GM12878 (cell line): ENCODE measurements at regions not wholly inside any gene's neighbourhood (a gene's known extent, or its start where the extent isn't known, plus 50 kb on each side); places are given as distances from the start of the nearest gene placed in this dataset.

Experiments
- ATAC-seq: fragments of 200-7000 bp; cut with Tn5 transposase; 3 replicates; pipeline ENCODE4 v1.9.1; 2020; ENCODE audit warnings: mild to moderate bottlenecking, moderate library complexity
- BruUV-seq: library from RNA; stranded (reverse); fragments of 400-500 nt; replicated peaks from 2 replicates; lab custom pipeline; 2021; lab: Mats Ljungman, UMichigan
- CTCF ChIA-PET: fragments of 300-600 bp; sonication (Branson Sonifier 250); formaldehyde crosslinking; extraction: SDS; loops from one replicate; lab custom pipeline; 2021; ENCODE audit warnings: inconsistent platforms; lab: Yijun Ruan, JAX
- POLR2A ChIA-PET: fragments of 350-600 bp; formaldehyde crosslinking; extraction: SDS; loops from one replicate; lab custom pipeline; 2021; ENCODE audit warnings: inconsistent platforms; lab: Charles Lee
- RAD21 ChIA-PET: fragments of 300-600 bp; sonication (Branson Sonifier 250); formaldehyde crosslinking; loops from one replicate; lab custom pipeline; 2023; ENCODE audit warnings: antibody characterized with exemption; ENCODE audit not compliant: unreplicated experiment; lab: Charles Lee
- SMC1A ChIA-PET: fragments of 300-600 bp; sonication (Branson Sonifier 250); formaldehyde crosslinking; loops from one replicate; lab custom pipeline; 2023; ENCODE audit not compliant: unreplicated experiment, uncharacterized antibody; lab: Charles Lee
- DNase-seq: peaks from one replicate; pipeline ENCODE4 v3.0.0-alpha.2; 2011; ENCODE audit warnings: low read depth, low spot score
- FAIRE-seq: peaks from 3 replicates; lab custom pipeline; 2011; peaks lifted over from hg19 to GRCh38; lab: Jason Lieb, UNC
- H2AFZ ChIP-seq: 2 replicates; pipeline ENCODE4 v1.6.0; 2011; ENCODE audit warnings: low read depth, low read length, control low read depth; ENCODE audit not compliant: control insufficient read depth
- H3K27ac ChIP-seq: 2 replicates; pipeline ENCODE4 v1.5.1; 2011; ENCODE audit warnings: control low read depth; ENCODE audit not compliant: control insufficient read depth, insufficient read depth
- H3K27me3 ChIP-seq, 2 experiments: replicated peaks in 1 of 2; 2 replicates each; pipeline versions ENCODE4 v1.6.0 to v1.6.1; 2011; ENCODE audit warnings: low read length in 1 of 2; ENCODE audit not compliant: control insufficient read depth in 2 of 2, insufficient read depth in 2 of 2
- H3K36me3 ChIP-seq, 2 experiments: 2 replicates each; pipeline ENCODE4 v1.5.1; 2011; ENCODE audit warnings: low read length in 1 of 2; ENCODE audit not compliant: control insufficient read depth in 2 of 2, insufficient read depth in 2 of 2
- H3K4me1 ChIP-seq: 2 replicates; pipeline ENCODE4 v1.6.1; 2011; ENCODE audit warnings: mild to moderate bottlenecking, low read length, moderate library complexity, mixed read lengths; ENCODE audit not compliant: control insufficient read depth, insufficient read depth
- H3K4me2 ChIP-seq: 2 replicates; pipeline ENCODE4 v1.6.0; 2011; ENCODE audit warnings: control low read depth; ENCODE audit not compliant: control insufficient read depth, insufficient read depth
- H3K4me3 ChIP-seq: fragments of 200-600 bp; sonication (generic); 2 replicates; pipeline ENCODE4 v1.5.1; 2016
- H3K79me2 ChIP-seq: 2 replicates; pipeline ENCODE4 v1.6.0; 2011; ENCODE audit warnings: low read length; ENCODE audit not compliant: control insufficient read depth, insufficient read depth
- H3K9ac ChIP-seq: 2 replicates; pipeline ENCODE4 v1.8.0; 2011; ENCODE audit warnings: low read length, control low read depth, mixed read lengths; ENCODE audit not compliant: control insufficient read depth, insufficient read depth
- H3K9me3 ChIP-seq: replicated peaks from 3 replicates; pipeline ENCODE4 v1.5.1; 2011; ENCODE audit warnings: mild to moderate bottlenecking, low read length; ENCODE audit not compliant: control insufficient read depth, insufficient read depth
- H4K20me1 ChIP-seq: 2 replicates; pipeline ENCODE4 v1.6.0; 2011; ENCODE audit not compliant: control insufficient read depth, insufficient read depth
- GATAD2B ChIP-seq: fragments of 450-650 bp; conservative IDR thresholded peaks from 2 replicates; pipeline ENCODE4 v1.6.1; 2017; ENCODE audit warnings: low read depth, mild to moderate bottlenecking, moderate library complexity
- MXI1 ChIP-seq: fragments of 150-350 bp; IDR thresholded peaks from 2 replicates; pipeline ENCODE4 v1.6.1; 2011; ENCODE audit warnings: low read depth, mild to moderate bottlenecking, inconsistent platforms, low read length, improper control_type of control experiment
- NFYA ChIP-seq: IDR thresholded peaks from 2 replicates; pipeline ENCODE4 v1.6.1; 2011; ENCODE audit warnings: low read depth, mild to moderate bottlenecking, low read length, improper control_type of control experiment, borderline replicate concordance
- TAF1 ChIP-seq: IDR thresholded peaks from 2 replicates; pipeline ENCODE4 v1.6.1; 2011; ENCODE audit warnings: mild to moderate bottlenecking, low read depth, low read length, borderline replicate concordance
- WGBS: methylation state at CpG from one replicate; pipeline ENCODE4 v1.1.6; 2016; ENCODE audit warnings: low lambda C conversion rate; ENCODE audit not compliant: insufficient replicate concordance, insufficient coverage; ENCODE audit errors: missing lambda C conversion rate; 5-methylcytosine and 5-hydroxymethylcytosine counted together
- in situ Hi-C: fragments of 300-500 bp; cut with MboI; formaldehyde crosslinking; loops from 9 replicates; pipeline ENCODE4 v1.14.3; 2018; ENCODE audit warnings: mixed read lengths
- intact Hi-C: fragments of 100-400 bp; cut with micrococcal nuclease; formaldehyde crosslinking; loops from one replicate; pipeline ENCODE4 v1.14.2; 2022; ENCODE audit not compliant: unreplicated experiment
- TF ChIP-seq, protein P1 (sequence below): IDR thresholded peaks from 2 replicates; pipeline ENCODE4 v1.6.1; 2012; ENCODE audit warnings: low read depth, low read length, improper control_type of control experiment
- TF ChIP-seq, protein P2 (sequence below): IDR thresholded peaks from 2 replicates; pipeline ENCODE4 v1.6.1; 2011; ENCODE audit warnings: low read depth, low read length, improper control_type of control experiment, borderline replicate concordance
- TF ChIP-seq, protein P3 (sequence below): fragments of 450-650 bp; IDR thresholded peaks from 2 replicates; pipeline ENCODE4 v1.6.1; 2017; ENCODE audit warnings: mild to moderate bottlenecking, low read depth, inconsistent platforms; ENCODE audit not compliant: poor library complexity, severe bottlenecking
- TF ChIP-seq, protein P4 (sequence below): IDR thresholded peaks from 2 replicates; pipeline ENCODE4 v1.6.1; 2011; ENCODE audit warnings: mild to moderate bottlenecking, low read depth, low read length, moderate library complexity; ENCODE audit not compliant: insufficient replicate concordance

DNA sequence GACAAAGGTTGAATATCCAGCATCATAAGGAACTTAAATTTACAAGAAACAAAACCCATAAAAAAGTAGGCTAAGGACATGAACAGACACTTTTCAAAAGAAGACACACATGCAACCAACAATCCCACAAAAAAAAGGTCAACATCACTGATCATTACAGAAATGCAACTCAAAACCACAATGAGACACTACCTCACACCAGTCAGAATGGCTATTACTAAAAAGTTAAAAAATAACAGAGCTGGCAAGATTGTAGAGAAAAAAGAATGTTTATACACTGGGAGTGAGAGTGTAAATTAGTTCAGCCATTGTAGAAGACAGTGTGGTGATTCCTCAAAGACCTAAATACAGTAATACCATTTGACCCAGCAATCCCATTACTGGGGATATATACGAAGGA is 474.7 kb downstream of the TRIML1 start:
- intact Hi-C loops (no loop called here), in situ Hi-C loops (no loop called here)
- H3K4me1 ChIP-seq = no peaks in the 10 kb centered on the region
- ATAC-seq (no peak), DNase-seq (no peak), FAIRE-seq (no peak)
- no peaks in the 10 kb centered on the region for H3K79me2 ChIP-seq
- no peaks in the 10 kb centered on the region for H4K20me1 ChIP-seq
- H3K9ac ChIP-seq = no peak overlapping the region
- H3K27me3 ChIP-seq = no peaks in the 10 kb centered on the region
- no peak overlapping the region for H3K4me2 ChIP-seq
- RAD21 ChIA-PET = no interaction called here
- CTCF ChIA-PET = no interaction called here
- 0% methylated on average over 1 of the region's 1 CpG for WGBS
- H3K9me3 ChIP-seq = no peaks in the 10 kb centered on the region; the same call in 2 of the 3 replicates
- TF ChIP-seq, protein P1, sequence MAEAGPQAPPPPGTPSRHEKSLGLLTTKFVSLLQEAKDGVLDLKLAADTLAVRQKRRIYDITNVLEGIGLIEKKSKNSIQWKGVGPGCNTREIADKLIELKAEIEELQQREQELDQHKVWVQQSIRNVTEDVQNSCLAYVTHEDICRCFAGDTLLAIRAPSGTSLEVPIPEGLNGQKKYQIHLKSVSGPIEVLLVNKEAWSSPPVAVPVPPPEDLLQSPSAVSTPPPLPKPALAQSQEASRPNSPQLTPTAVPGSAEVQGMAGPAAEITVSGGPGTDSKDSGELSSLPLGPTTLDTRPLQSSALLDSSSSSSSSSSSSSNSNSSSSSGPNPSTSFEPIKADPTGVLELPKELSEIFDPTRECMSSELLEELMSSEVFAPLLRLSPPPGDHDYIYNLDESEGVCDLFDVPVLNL = no peak
- TF ChIP-seq NFYA (no peak), GATAD2B (no peak)
- TF ChIP-seq, protein P2, sequence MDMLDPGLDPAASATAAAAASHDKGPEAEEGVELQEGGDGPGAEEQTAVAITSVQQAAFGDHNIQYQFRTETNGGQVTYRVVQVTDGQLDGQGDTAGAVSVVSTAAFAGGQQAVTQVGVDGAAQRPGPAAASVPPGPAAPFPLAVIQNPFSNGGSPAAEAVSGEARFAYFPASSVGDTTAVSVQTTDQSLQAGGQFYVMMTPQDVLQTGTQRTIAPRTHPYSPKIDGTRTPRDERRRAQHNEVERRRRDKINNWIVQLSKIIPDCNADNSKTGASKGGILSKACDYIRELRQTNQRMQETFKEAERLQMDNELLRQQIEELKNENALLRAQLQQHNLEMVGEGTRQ = no peak
- H3K27ac ChIP-seq = no peak overlapping the region
- POLR2A ChIA-PET = no interaction called here
- H3K4me3 ChIP-seq = no peak overlapping the region
- H3K36me3 ChIP-seq = no peaks in the 10 kb centered on the region
- BruUV-seq = no TSS peak
- no peak overlapping the region for H2AFZ ChIP-seq
- SMC1A ChIA-PET = no interaction called here

DNA sequence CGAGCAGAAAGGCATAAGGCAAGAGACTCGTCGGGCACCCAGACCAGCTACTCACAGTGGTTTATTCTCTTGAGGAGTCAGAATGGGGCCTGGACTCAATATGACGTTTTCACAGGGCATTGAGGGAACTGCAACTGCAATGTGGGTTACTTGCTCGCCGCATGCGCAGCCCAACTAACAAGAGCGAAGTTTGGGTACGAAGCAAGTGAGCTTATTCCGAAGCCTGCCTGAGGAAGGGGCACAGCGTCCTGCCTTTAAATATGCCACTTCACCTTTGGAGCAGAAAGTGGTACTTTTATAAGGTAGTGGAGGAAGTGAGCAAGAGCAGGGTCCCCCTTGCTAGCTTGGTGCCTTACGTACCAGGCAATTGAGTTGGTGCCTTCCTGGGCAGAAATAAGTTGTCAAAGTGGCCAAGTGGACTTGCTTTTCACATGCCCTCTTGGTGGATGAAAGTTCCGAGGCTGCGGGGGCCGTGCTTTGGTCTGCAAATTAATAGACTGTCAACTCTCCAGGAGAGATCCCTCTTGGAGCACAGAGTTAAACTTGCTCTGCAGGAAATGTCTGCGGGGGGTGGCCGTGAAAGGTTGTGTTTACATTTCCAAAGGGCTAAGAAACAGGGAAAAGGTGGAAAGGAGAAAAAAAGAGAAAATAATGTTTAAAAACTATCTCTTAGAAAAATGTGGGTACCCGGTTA is 480.4 kb downstream of the TRIML1 start:
- no peak overlapping the region for H3K4me2 ChIP-seq
- H3K9ac ChIP-seq = no peak overlapping the region
- no peak overlapping the region for H3K4me3 ChIP-seq
- no peaks in the 10 kb centered on the region for H3K4me1 ChIP-seq
- ATAC-seq = no peak
- CTCF ChIA-PET = no interaction called here
- no TSS peak for BruUV-seq
- no peak for DNase-seq
- H4K20me1 ChIP-seq = no peaks in the 10 kb centered on the region
- no peaks in the 10 kb centered on the region for H3K27me3 ChIP-seq
- in situ Hi-C loops = no loop called here
- 43% methylated on average over 18 of the region's 18 CpGs for WGBS
- intact Hi-C loops = no loop called here
- no peaks in the 10 kb centered on the region for H3K79me2 ChIP-seq
- POLR2A ChIA-PET = no interaction called here
- SMC1A ChIA-PET = no interaction called here
- FAIRE-seq = no peak
- H2AFZ ChIP-seq = no peak overlapping the region
- H3K27ac ChIP-seq = no peak overlapping the region
- no peaks in the 10 kb centered on the region; the same call in 2 of the 3 replicates for H3K9me3 ChIP-seq
- RAD21 ChIA-PET = no interaction called here
- H3K36me3 ChIP-seq = no peaks in the 10 kb centered on the region
- TF ChIP-seq TAF1 = no peak
- no peak for TF ChIP-seq MXI1
- TF ChIP-seq, protein P3, sequence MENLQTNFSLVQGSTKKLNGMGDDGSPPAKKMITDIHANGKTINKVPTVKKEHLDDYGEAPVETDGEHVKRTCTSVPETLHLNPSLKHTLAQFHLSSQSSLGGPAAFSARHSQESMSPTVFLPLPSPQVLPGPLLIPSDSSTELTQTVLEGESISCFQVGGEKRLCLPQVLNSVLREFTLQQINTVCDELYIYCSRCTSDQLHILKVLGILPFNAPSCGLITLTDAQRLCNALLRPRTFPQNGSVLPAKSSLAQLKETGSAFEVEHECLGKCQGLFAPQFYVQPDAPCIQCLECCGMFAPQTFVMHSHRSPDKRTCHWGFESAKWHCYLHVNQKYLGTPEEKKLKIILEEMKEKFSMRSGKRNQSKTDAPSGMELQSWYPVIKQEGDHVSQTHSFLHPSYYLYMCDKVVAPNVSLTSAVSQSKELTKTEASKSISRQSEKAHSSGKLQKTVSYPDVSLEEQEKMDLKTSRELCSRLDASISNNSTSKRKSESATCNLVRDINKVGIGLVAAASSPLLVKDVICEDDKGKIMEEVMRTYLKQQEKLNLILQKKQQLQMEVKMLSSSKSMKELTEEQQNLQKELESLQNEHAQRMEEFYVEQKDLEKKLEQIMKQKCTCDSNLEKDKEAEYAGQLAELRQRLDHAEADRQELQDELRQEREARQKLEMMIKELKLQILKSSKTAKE = no peak
- TF ChIP-seq, protein P4, sequence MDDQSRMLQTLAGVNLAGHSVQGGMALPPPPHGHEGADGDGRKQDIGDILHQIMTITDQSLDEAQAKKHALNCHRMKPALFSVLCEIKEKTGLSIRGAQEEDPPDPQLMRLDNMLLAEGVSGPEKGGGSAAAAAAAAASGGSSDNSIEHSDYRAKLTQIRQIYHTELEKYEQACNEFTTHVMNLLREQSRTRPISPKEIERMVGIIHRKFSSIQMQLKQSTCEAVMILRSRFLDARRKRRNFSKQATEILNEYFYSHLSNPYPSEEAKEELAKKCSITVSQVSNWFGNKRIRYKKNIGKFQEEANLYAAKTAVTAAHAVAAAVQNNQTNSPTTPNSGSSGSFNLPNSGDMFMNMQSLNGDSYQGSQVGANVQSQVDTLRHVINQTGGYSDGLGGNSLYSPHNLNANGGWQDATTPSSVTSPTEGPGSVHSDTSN = no peak
